ENCODE measurements at regions not wholly inside any gene's neighbourhood (a gene's known extent, or its start where the extent isn't known, plus 50 kb on each side); places are given as distances from the start of the nearest gene placed in this dataset.

DNA sequence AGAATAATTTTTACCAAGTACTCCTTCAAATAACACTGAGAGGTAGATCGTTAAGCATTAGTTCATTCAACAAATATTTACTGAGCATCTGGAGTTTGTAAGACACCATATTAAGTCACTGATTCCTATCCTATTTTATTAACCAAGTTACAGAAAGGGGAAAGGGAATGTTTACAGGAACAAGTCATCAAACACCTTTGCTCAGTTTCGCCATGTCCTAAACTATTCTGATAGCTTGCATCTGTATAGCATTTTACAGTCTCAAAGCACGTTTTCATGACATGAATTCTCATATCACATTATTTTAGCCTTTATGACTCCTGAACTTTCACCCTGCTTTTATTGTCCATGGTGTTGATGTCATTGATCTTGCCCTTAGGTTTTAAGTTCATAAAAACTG, 89.2 kb downstream of the AREG start:
- Histone ChIP-seq H3K9ac (ENCODE audit: low read length in 3 of 3) (no peak overlapping the region), H3K4me3 (ENCODE audit: low read length in 3 of 3) (no peak overlapping the region), H3K9me3 (ENCODE audit: control insufficient read depth in 2 of 3, insufficient read depth in 1 of 3, low read length in 3 of 3) (peaks cover 0 to 2% (median 0%) of the 10 kb centered on the region in 3 donors), H3K27ac (ENCODE audit: low read depth in 2 of 2, low read length in 2 of 2) (no peak overlapping the region), H3K27me3 (ENCODE audit: control insufficient read depth, insufficient read depth, low read length) (no peaks in the 10 kb centered on the region), H3K4me1 (ENCODE audit: control insufficient read depth in 2 of 3, insufficient read depth in 2 of 3, low read depth in 1 of 3, low read length in 3 of 3) (no peaks in the 10 kb centered on the region), H3K36me3 (ENCODE audit: control insufficient read depth in 2 of 3, insufficient read depth in 3 of 3, low read length in 3 of 3) (no peaks in the 10 kb centered on the region)
- FAIRE-seq (no peak), DNase-seq (no peak)
- TF ChIP-seq, protein P1, sequence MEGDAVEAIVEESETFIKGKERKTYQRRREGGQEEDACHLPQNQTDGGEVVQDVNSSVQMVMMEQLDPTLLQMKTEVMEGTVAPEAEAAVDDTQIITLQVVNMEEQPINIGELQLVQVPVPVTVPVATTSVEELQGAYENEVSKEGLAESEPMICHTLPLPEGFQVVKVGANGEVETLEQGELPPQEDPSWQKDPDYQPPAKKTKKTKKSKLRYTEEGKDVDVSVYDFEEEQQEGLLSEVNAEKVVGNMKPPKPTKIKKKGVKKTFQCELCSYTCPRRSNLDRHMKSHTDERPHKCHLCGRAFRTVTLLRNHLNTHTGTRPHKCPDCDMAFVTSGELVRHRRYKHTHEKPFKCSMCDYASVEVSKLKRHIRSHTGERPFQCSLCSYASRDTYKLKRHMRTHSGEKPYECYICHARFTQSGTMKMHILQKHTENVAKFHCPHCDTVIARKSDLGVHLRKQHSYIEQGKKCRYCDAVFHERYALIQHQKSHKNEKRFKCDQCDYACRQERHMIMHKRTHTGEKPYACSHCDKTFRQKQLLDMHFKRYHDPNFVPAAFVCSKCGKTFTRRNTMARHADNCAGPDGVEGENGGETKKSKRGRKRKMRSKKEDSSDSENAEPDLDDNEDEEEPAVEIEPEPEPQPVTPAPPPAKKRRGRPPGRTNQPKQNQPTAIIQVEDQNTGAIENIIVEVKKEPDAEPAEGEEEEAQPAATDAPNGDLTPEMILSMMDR (IDR thresholded peaks at IDR 0.05; ENCODE audit: borderline replicate concordance, extremely low read depth, insufficient read depth), result no peak
- intact Hi-C loops (cut with DNase I), result loop anchor here (10.0 kb wide), 1 partner anchor 139 kb away; no protein-coding TSS in a partner anchor

DNA sequence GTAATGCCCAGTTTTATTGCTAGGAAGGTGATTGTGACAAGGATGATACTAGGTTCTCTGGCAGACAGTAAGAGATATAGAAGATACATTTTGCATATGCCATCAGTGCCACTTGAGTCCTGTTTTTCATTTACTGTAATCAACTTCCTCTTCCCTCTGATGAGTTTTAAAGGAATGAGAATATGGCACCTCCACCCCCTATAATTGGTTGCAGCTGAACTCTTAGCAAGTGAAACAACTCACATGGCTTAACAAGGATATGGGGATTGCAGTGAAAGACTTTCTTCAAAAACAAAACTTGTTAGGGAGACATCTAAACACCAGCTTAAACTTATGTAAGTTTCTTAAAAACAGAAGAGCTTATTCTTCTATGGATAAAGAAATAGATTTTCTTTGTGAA, 90.0 kb downstream of the AREG start:
- Histone ChIP-seq H3K9me3 (ENCODE audit: control insufficient read depth in 2 of 3, insufficient read depth in 1 of 3, low read length in 3 of 3) (peaks cover 0 to 2% (median 0%) of the 10 kb centered on the region in 3 donors), H3K9ac (ENCODE audit: low read length in 3 of 3) (no peak overlapping the region), H3K4me1 (ENCODE audit: control insufficient read depth in 2 of 3, insufficient read depth in 2 of 3, low read depth in 1 of 3, low read length in 3 of 3) (peaks cover 0 to 5% (median 0%) of the 10 kb centered on the region in 3 donors), H3K27me3 (ENCODE audit: control insufficient read depth, insufficient read depth, low read length) (no peaks in the 10 kb centered on the region), H3K36me3 (ENCODE audit: control insufficient read depth in 2 of 3, insufficient read depth in 3 of 3, low read length in 3 of 3) (no peaks in the 10 kb centered on the region), H3K4me3 (ENCODE audit: low read length in 3 of 3) (no peak overlapping the region), H3K27ac (ENCODE audit: low read depth in 2 of 2, low read length in 2 of 2) (no peak overlapping the region)
- FAIRE-seq (no peak), DNase-seq (no peak)
- intact Hi-C loops (cut with DNase I), result loop anchor here (10.0 kb wide), 1 partner anchor 140 kb away; no protein-coding TSS in a partner anchor
- TF ChIP-seq, protein P1 (IDR thresholded peaks at IDR 0.05; ENCODE audit: borderline replicate concordance, extremely low read depth, insufficient read depth), result no peak

DNA sequence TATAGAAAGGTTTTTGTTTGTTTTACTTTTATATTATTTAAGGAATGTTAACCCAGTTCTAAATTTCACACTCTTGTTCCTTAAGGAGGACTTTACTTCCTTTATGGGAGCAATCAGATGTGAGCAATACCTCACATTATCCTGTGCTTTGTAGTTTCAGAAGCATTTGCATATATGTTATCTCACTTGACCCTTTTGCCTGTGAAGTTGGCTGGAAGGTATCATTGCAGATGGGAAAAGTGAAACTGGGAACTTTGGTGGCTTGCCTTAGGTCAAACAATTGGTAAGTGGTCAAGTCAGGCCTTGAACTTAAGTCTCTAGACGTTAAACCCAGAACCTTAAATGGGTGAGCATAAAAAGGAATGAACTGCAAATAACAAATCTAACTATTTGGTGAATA, 90.6 kb downstream of the AREG start:
- Histone ChIP-seq H3K9ac (ENCODE audit: low read length in 3 of 3) (no peak overlapping the region), H3K36me3 (ENCODE audit: control insufficient read depth in 2 of 3, insufficient read depth in 3 of 3, low read length in 3 of 3) (no peaks in the 10 kb centered on the region), H3K9me3 (ENCODE audit: control insufficient read depth in 2 of 3, insufficient read depth in 1 of 3, low read length in 3 of 3) (peaks cover 0 to 2% (median 0%) of the 10 kb centered on the region in 3 donors), H3K27ac (ENCODE audit: low read depth in 2 of 2, low read length in 2 of 2) (no peak overlapping the region), H3K4me3 (ENCODE audit: low read length in 3 of 3) (no peak overlapping the region), H3K4me1 (ENCODE audit: control insufficient read depth in 2 of 3, insufficient read depth in 2 of 3, low read depth in 1 of 3, low read length in 3 of 3) (peaks cover 0 to 5% (median 0%) of the 10 kb centered on the region in 3 donors), H3K27me3 (ENCODE audit: control insufficient read depth, insufficient read depth, low read length) (no peaks in the 10 kb centered on the region)
- TF ChIP-seq, protein P1 (IDR thresholded peaks at IDR 0.05; ENCODE audit: borderline replicate concordance, extremely low read depth, insufficient read depth), result no peak
- intact Hi-C loops (cut with DNase I), result loop anchor here (10.0 kb wide), 1 partner anchor 141 kb away; no protein-coding TSS in a partner anchor
- no peak for DNase-seq
- FAIRE-seq, result no peak

DNA sequence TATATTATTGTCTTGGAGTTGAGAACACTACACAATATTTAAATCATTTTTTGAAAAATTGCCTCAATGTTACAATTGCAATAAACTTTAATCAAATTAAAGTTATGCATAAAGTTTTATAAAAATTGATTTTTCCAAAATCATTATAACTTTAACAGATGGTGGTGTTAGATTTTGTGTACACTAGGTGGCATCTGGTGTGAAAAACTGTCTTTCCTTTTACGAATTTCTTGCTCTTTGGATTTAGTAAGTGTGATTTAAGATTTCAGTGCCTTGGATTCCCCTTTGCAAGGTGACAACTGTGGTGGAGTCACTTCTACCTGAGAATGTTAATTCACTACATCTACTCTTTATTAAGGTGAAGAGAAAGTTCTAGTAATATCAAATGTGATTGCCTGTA, 91.6 kb downstream of the AREG start:
- no peak for FAIRE-seq
- TF ChIP-seq, protein P1 (IDR thresholded peaks at IDR 0.05; ENCODE audit: borderline replicate concordance, extremely low read depth, insufficient read depth), result no peak
- intact Hi-C loops (cut with DNase I), result loop anchor here (10.0 kb wide), 1 partner anchor 142 kb away; no protein-coding TSS in a partner anchor

More for the DNA sequence above, 91.6 kb downstream of the AREG start:
- Histone ChIP-seq H3K9me3 (ENCODE audit: control insufficient read depth in 2 of 3, insufficient read depth in 1 of 3, low read length in 3 of 3) (peaks cover 0 to 2% (median 0%) of the 10 kb centered on the region in 3 donors), H3K4me1 (ENCODE audit: control insufficient read depth in 2 of 3, insufficient read depth in 2 of 3, low read depth in 1 of 3, low read length in 3 of 3) (peaks cover 0 to 5% (median 0%) of the 10 kb centered on the region in 3 donors), H3K27ac (ENCODE audit: low read depth in 2 of 2, low read length in 2 of 2) (no peak overlapping the region), H3K4me3 (ENCODE audit: low read length in 3 of 3) (no peak overlapping the region), H3K27me3 (ENCODE audit: control insufficient read depth, insufficient read depth, low read length) (no peaks in the 10 kb centered on the region), H3K36me3 (ENCODE audit: control insufficient read depth in 2 of 3, insufficient read depth in 3 of 3, low read length in 3 of 3) (no peaks in the 10 kb centered on the region), H3K9ac (ENCODE audit: low read length in 3 of 3) (no peak overlapping the region)
- DNase-seq, result no peak
